ENCODE measurements at regions not wholly inside any gene's neighbourhood (a gene's known extent, or its start where the extent isn't known, plus 50 kb on each side); places are given as distances from the start of the nearest gene placed in this dataset.
"Not testable (repeated sequence)": the region's sequence is repeated elsewhere in the genome, so short reads cannot be mapped to it uniquely, and the experiment has no call there.

GRCh38 chr4:101730291-101731117, 60.0 kb upstream of the BANK1 start:
- DNase-seq (ENCODE audit: low spot score) = peak; percentile 41

GRCh38 chr4:101727238-101727637, 63.3 kb upstream of the BANK1 start:
- no peak for DNase-seq (ENCODE audit: low spot score)

- DNase-seq (ENCODE audit: low spot score) = no peak
These were observed 66.4 kb upstream of the BANK1 start for GRCh38 chr4:101724093-101724492.

- no peak for DNase-seq (ENCODE audit: low spot score)
These were observed 71.7 kb upstream of the BANK1 start for GRCh38 chr4:101718810-101719209.

GRCh38 chr4:101711590-101712260, 78.8 kb upstream of the BANK1 start:
- DNase-seq (ENCODE audit: low spot score) = no peak

GRCh38 chr4:101710806-101711205, 79.7 kb upstream of the BANK1 start:
- no peak for DNase-seq (ENCODE audit: low spot score)

- no peak for DNase-seq (ENCODE audit: low spot score)
These were observed 82.1 kb upstream of the BANK1 start for GRCh38 chr4:101708293-101709039.

- no peak for DNase-seq (ENCODE audit: low spot score)
These were observed 82.9 kb upstream of the BANK1 start for GRCh38 chr4:101707596-101707995.

- DNase-seq (ENCODE audit: low spot score) = no peak
These were observed 83.9 kb upstream of the BANK1 start for GRCh38 chr4:101706535-101707057.

GRCh38 chr4:101701551-101701950, 89.0 kb upstream of the BANK1 start:
- DNase-seq (ENCODE audit: low spot score) = no peak

- DNase-seq (ENCODE audit: low spot score) = no peak
These were observed 90.9 kb upstream of the BANK1 start for GRCh38 chr4:101699441-101700124.

GRCh38 chr4:101697266-101697665, 93.3 kb upstream of the BANK1 start:
- no peak for DNase-seq (ENCODE audit: low spot score)

- DNase-seq (ENCODE audit: low spot score) = no peak
These were observed 94.1 kb upstream of the BANK1 start for GRCh38 chr4:101696276-101697010.

- peak; percentile 3 for DNase-seq (ENCODE audit: low spot score)
These were observed 95.4 kb upstream of the BANK1 start for GRCh38 chr4:101695176-101695575.

GRCh38 chr4:101694403-101694802, 96.1 kb upstream of the BANK1 start:
- DNase-seq (ENCODE audit: low spot score) = not testable (repeated sequence)

- no peak for DNase-seq (ENCODE audit: low spot score)
These were observed 96.6 kb upstream of the BANK1 start for GRCh38 chr4:101693842-101694398.

- no peak for DNase-seq (ENCODE audit: low spot score)
These were observed 101.3 kb upstream of the BANK1 start for GRCh38 chr4:101689220-101689619.

- no peak for DNase-seq (ENCODE audit: low spot score)
These were observed 105.4 kb upstream of the BANK1 start for GRCh38 chr4:101685126-101685525.

- DNase-seq (ENCODE audit: low spot score) = no peak
These were observed 107.6 kb upstream of the BANK1 start for GRCh38 chr4:101682946-101683345.

GRCh38 chr4:101678180-101678579, 112.3 kb upstream of the BANK1 start:
- DNase-seq (ENCODE audit: low spot score) = no peak

- DNase-seq (ENCODE audit: low spot score) = no peak
These were observed 119.6 kb upstream of the BANK1 start for GRCh38 chr4:101670897-101671296.

All from AG08396 (cell line).